ENCODE measurements at regions not wholly inside any gene's neighbourhood (a gene's known extent, or its start where the extent isn't known, plus 50 kb on each side); places are given as distances from the start of the nearest gene placed in this dataset.
"Not testable (repeated sequence)": the region's sequence is repeated elsewhere in the genome, so short reads cannot be mapped to it uniquely, and the experiment has no call there.

GRCh38 chr6:149246691-149247384, 70.7 kb upstream of the TAB2 start:
- no peak for DNase-seq

- DNase-seq: peak; percentile 22
These were observed 70.1 kb upstream of the TAB2 start for GRCh38 chr6:149247385-149247763.

DNA sequence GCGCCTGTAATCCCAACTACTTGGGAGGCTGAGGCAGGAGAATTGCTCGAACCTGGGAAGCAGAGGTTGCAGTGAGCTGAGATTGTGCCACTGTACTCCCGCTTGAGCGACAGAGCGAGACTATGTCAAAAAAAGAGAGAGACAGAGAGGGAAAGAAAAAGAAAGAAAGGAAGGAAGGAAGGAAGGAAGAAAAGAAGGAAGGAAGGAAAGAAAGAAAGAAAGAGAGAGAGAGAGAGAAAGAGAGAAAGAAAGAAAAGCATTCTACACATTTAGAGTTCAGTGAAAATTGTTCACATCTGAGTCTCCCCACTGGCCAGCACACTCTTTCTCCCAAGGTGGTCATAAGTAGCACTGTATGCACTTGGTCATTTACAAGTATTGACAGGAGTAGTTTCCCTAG, 69.2 kb upstream of the TAB2 start:
- not testable (repeated sequence) for DNase-seq

DNA sequence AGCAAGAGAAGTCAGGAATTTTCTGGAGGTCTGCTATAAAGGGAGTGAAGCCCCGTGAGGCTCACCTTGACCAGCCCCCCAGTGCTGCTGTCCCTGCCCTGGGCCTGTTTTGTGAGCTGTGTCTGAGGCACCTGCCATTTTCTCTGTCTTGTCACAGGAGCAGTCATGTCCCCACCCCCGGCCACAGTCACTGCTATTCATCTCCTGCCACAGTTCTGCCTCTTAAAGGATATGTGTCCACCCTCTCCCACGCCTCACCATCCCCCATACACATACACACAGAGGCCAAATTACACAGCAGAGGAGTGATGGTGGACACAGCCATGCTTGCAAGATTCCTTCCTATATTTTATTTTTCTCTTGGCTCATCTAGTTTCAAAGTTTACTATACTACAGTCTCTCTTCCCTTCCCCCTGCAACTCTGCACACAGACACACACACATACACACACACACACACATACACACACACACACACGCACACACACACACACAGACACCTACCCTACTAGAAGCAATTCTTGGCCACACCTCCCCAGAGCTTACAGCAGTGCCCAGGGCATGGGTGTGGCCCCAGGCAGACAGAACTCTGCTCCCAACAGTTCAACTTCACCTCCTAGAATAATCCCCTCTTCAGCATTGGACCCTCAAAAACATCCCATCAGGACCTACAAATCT, 68.7 kb upstream of the TAB2 start:
- DNase-seq: peak; percentile 63

GRCh38 chr6:149249370-149250357, 67.8 kb upstream of the TAB2 start:
- no peak for DNase-seq

GRCh38 chr6:149250951-149251350, 66.6 kb upstream of the TAB2 start:
- no peak for DNase-seq

GRCh38 chr6:149252622-149253021, 64.9 kb upstream of the TAB2 start:
- DNase-seq: no peak

GRCh38 chr6:149254253-149254652, 63.3 kb upstream of the TAB2 start:
- no peak for DNase-seq

DNA sequence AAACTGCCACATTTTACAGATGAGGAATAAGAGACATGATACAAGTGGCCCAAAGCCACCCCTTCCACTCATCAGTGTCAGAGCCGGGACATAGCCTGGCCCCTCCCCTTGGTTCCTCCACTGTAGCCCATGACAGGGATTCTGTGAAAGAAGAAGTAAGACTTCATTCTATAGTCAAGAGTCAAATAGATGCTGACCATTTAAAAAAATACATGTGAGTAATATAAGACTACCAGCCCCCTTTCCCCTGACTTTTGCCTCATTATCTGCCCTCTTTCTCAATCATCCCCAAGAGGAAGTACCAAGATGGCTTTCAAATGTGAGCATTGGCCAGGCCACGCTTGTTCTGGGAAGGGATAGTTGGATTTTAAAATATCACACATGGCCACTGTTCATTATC, 57.8 kb upstream of the TAB2 start:
- DNase-seq: peak; percentile 30

DNA sequence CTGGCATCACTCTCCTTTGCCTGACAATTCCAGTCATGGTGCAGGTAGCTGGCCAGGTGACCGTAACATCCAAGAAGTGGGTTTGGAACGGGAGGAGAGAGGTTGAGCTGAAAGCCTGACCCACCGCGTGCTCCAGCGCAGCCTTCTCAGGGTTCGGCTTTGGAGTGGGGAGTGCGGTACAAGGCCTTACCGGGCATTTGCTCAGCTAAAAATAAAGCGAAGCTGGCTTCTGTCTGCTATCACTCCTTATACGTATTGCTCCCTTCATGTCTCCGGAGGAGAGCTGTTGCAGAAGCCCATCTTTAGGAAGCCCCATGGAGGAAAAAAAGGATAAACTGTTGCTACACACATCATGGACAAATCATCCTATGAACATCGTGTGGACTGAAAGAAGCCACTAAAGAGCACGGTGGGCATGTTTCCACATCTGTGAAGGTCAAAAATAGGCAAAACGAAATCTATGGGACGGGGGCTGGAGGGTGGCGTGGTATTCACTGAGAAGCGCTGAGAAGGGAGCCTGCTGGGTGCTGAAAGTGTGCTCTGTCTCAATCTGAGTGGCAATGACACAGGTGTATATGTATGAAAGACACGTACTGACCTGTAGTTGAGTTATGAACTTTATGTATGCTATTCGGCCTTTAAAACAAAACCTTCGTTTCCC, 57.2 kb upstream of the TAB2 start:
- DNase-seq: no peak

GRCh38 chr6:149261364-149262040, 56.0 kb upstream of the TAB2 start:
- no peak for DNase-seq

DNA sequence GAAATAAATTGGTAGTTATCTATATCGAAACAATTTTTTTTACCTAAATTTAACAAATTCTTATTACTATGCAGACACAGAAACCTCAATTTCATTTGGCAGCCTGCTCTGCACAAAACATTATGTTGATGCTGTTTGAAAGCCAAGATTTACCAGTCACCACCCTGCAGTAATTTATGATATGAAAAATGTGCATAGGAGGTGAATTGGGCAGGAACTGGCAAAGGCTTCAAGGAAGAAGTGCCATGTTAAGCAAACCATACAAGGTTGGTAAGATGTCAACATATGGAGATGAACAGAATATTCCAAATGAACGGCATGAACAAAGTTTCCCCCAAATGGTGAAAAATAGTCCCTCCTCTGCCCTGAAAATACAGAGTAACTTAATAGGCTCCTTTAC, 54.2 kb upstream of the TAB2 start:
- DNase-seq: no peak

DNA sequence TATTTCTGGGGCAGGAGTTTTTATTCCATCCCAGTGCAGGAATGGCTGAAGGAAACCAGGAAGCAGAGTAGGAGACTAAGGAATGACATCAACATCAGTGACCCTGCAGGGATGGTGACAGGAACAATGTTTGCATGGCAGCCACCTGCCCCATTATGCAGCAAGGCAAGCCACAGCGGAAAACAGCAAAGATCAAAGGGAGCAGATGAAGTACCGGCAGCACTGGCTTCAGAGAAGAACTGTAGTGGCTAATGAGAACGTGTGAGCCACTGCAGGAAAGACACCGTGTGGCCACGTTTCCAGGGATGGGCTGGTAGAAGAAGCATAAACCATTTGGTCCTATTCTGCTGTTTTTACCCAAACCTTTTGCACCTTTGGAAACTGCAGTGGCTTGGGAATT, 52.9 kb upstream of the TAB2 start:
- no peak for DNase-seq

GRCh38 chr6:149265945-149266344, 51.6 kb upstream of the TAB2 start:
- DNase-seq: no peak

DNA sequence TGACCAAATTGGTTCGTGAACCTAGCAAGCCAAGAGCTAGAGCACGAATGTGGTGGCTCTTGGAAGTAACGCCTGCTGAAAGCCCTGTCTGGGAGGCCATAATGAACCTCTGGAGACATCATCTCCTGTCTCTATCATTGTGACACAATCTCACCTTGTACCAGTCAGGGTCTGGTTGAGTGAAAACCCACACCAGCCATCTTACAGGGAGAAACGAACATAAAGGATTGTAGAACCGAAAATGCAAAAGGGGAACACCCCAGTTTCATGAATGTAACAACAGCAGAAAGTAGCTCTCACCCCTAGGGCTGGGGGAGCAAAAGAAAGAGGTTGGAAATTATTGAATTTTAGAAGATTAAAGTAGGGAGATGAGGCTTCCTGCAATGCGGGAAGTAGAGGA, 50.9 kb upstream of the TAB2 start:
- no peak for DNase-seq

GRCh38 chr6:149267072-149267471, 50.4 kb upstream of the TAB2 start:
- DNase-seq: no peak

- no peak for DNase-seq
These were observed 49.9 kb upstream of the TAB2 start for GRCh38 chr6:149267513-149268043.

Measured in hematopoietic multipotent progenitor cell treated with erythropoietin and hydrocortisone succinate and interleukin-3 and kit ligand, for 4 days (in vitro differentiated cells).